HCT116 (cell line): ENCODE measurements at regions not wholly inside any gene's neighbourhood (a gene's known extent, or its start where the extent isn't known, plus 50 kb on each side); places are given as distances from the start of the nearest gene placed in this dataset.

ENCODE experiments used
- CEBPB ChIP-seq: IDR thresholded peaks from 2 replicates; pipeline ENCODE4 v1.6.1; 2012; ENCODE audit warnings: low read depth
- EGR1 ChIP-seq: IDR thresholded peaks from 2 replicates; pipeline ENCODE4 v1.6.1; 2012; ENCODE audit warnings: low read depth
- ELF1 ChIP-seq: IDR thresholded peaks from 2 replicates; pipeline ENCODE4 v1.6.1; 2012; ENCODE audit warnings: low read depth, borderline replicate concordance
- EZH2 ChIP-seq: fragments of 200-600 bp; sonication (generic); IDR thresholded peaks from 2 replicates; pipeline ENCODE4 v1.6.1; 2017; ENCODE audit warnings: antibody characterized with exemption, mixed run types
- MAX ChIP-seq: IDR thresholded peaks from 2 replicates; pipeline ENCODE4 v1.6.1; 2012
- POLR2A ChIP-seq: IDR thresholded peaks from 2 replicates; pipeline ENCODE4 v1.7.0; 2011; ENCODE audit warnings: borderline replicate concordance; ENCODE audit not compliant: insufficient read depth, insufficient read length; ENCODE audit errors: extremely low read depth
- POLR2AphosphoS5 ChIP-seq: IDR thresholded peaks from 2 replicates; pipeline ENCODE4 v1.6.1; 2011; ENCODE audit warnings: mild to moderate bottlenecking, low read depth, low read length, moderate library complexity
- RAD21 ChIP-seq: IDR thresholded peaks from 2 replicates; pipeline ENCODE4 v1.6.1; 2012; ENCODE audit warnings: low read depth, mild to moderate bottlenecking
- SIN3A ChIP-seq: IDR thresholded peaks from 2 replicates; pipeline ENCODE4 v1.6.1; 2012; ENCODE audit warnings: low read depth
- YY1 ChIP-seq: IDR thresholded peaks from 2 replicates; pipeline ENCODE4 v1.6.1; 2011; ENCODE audit warnings: low read length, low read depth, moderate library complexity, mild to moderate bottlenecking; ENCODE audit not compliant: insufficient replicate concordance; ENCODE audit errors: extremely low read depth
- ZNF274 ChIP-seq: fragments of 200-500 bp; sonication (Bioruptor generic); IDR thresholded peaks from 2 replicates; pipeline ENCODE4 v1.6.1; 2014; ENCODE audit warnings: mild to moderate bottlenecking, low read depth, low read length, inconsistent platforms
- TF ChIP-seq, protein P1 (sequence below), 3 experiments: fragments of 200-600 bp in 1 of 3; sonication (generic) in 1 of 3; IDR thresholded peaks in 2 of 3; conservative IDR thresholded peaks in 1 of 3; 2 replicates each; pipeline ENCODE4 v1.5.1; 2012 to 2017; ENCODE audit warnings: low read depth in 2 of 3, low read length in 2 of 3, antibody characterized with exemption in 1 of 3, borderline replicate concordance in 1 of 3, control low read depth in 1 of 3, mild to moderate bottlenecking in 1 of 3, mixed read lengths in 1 of 3, mixed run types in 1 of 3, moderate library complexity in 1 of 3; ENCODE audit not compliant: insufficient read depth in 1 of 3
- TF ChIP-seq, protein P2 (sequence below): IDR thresholded peaks from 2 replicates; pipeline ENCODE4 v1.6.1; 2012; ENCODE audit warnings: low read depth

DNA sequence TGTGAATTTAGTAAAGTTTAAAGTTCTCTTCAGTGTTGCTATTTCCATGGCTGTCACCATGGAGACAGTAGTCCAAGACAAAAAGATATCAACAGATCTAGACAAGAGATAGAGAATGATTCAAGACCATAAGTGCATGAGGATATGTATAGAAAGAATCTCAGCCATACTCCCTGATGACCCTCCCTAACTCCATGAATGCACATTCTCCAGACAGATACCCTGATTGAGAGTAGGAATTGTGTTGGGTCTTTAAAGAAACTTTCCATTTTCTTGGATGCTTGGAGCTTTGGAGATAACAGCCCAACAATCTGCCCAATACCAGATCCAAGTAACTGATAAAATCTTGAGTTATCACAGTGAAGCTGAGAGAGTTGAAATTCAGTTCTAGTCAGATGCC lies 1601.2 kb upstream of the CELF4 start:
- TF ChIP-seq, protein P1, sequence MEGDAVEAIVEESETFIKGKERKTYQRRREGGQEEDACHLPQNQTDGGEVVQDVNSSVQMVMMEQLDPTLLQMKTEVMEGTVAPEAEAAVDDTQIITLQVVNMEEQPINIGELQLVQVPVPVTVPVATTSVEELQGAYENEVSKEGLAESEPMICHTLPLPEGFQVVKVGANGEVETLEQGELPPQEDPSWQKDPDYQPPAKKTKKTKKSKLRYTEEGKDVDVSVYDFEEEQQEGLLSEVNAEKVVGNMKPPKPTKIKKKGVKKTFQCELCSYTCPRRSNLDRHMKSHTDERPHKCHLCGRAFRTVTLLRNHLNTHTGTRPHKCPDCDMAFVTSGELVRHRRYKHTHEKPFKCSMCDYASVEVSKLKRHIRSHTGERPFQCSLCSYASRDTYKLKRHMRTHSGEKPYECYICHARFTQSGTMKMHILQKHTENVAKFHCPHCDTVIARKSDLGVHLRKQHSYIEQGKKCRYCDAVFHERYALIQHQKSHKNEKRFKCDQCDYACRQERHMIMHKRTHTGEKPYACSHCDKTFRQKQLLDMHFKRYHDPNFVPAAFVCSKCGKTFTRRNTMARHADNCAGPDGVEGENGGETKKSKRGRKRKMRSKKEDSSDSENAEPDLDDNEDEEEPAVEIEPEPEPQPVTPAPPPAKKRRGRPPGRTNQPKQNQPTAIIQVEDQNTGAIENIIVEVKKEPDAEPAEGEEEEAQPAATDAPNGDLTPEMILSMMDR (IDR thresholded peaks at IDR 0.05 in 2 of 3, conservative IDR thresholded peaks at IDR 0.05 in 1 of 3; ENCODE audit: borderline replicate concordance in 1 of 3, insufficient read depth in 1 of 3, low read depth in 2 of 3, low read length in 2 of 3): no peak
- no peak for TF ChIP-seq POLR2A
- no peak for TF ChIP-seq ZNF274
- no peak for TF ChIP-seq POLR2AphosphoS5
- TF ChIP-seq, protein P2, sequence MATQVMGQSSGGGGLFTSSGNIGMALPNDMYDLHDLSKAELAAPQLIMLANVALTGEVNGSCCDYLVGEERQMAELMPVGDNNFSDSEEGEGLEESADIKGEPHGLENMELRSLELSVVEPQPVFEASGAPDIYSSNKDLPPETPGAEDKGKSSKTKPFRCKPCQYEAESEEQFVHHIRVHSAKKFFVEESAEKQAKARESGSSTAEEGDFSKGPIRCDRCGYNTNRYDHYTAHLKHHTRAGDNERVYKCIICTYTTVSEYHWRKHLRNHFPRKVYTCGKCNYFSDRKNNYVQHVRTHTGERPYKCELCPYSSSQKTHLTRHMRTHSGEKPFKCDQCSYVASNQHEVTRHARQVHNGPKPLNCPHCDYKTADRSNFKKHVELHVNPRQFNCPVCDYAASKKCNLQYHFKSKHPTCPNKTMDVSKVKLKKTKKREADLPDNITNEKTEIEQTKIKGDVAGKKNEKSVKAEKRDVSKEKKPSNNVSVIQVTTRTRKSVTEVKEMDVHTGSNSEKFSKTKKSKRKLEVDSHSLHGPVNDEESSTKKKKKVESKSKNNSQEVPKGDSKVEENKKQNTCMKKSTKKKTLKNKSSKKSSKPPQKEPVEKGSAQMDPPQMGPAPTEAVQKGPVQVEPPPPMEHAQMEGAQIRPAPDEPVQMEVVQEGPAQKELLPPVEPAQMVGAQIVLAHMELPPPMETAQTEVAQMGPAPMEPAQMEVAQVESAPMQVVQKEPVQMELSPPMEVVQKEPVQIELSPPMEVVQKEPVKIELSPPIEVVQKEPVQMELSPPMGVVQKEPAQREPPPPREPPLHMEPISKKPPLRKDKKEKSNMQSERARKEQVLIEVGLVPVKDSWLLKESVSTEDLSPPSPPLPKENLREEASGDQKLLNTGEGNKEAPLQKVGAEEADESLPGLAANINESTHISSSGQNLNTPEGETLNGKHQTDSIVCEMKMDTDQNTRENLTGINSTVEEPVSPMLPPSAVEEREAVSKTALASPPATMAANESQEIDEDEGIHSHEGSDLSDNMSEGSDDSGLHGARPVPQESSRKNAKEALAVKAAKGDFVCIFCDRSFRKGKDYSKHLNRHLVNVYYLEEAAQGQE: no peak
- no peak for TF ChIP-seq EGR1
- TF ChIP-seq ELF1: no peak
- TF ChIP-seq EZH2: no peak
- TF ChIP-seq RAD21: no peak
- TF ChIP-seq YY1: no peak
- no peak for TF ChIP-seq MAX
- TF ChIP-seq SIN3A: no peak
- no peak for TF ChIP-seq CEBPB
